ENCODE measurements at regions not wholly inside any gene's neighbourhood (a gene's known extent, or its start where the extent isn't known, plus 50 kb on each side); places are given as distances from the start of the nearest gene placed in this dataset.

DNA sequence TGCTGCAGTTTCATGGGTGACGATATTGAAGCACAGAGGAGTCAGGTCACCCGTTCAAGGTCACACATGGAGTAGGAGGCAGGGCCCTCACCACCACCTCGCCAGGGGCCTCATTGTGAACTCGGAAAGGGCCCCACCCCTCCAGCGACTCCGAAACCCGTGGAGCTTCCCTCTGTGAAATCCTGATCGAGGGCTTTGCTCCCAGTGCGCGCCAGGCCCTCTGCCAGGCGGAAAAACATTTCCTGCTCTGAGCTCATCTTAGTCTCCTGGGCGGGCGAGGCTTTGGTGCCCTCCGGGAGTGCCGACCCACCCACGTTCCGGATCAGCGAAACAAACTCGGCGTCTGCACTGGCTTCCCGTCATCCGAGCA lies 75.0 kb upstream of the FCN1 start:
- H3K9me3 ChIP-seq (ENCODE audit: control insufficient read depth in 2 of 2, insufficient read depth in 1 of 2, low read length in 1 of 2): peaks cover 0 to 4% of the 10 kb centered on the region in 2 donors

DNA sequence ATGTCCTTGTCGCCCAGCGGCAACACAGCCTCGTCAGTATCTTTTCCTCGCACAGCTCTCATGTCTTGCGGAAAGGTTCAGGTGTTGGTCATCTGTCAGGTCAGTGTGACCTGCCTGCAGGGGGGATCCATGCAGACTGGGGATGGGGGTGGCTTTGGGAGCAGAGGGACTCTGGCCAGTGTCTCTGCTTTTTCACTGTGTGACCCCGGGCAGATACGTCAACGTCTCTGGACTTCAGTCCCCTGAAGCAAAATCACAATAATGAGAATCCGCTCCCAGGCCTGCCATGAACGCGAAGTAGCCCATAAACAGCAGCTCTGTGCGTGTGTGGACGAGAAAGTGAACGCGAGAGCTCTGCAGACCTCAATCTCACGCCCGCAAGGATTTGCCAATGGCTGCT lies 75.7 kb upstream of the FCN1 start:
- Histone ChIP-seq H3K27me3 (ENCODE audit: control insufficient read depth in 2 of 2, insufficient read depth in 1 of 2, low read length in 1 of 2) (no peaks in the 10 kb centered on the region), H3K27ac (ENCODE audit: low read depth in 1 of 2, low read length in 1 of 2) (no peak overlapping the region), H3K4me3 (ENCODE audit: low read length in 2 of 2) (no peak overlapping the region), H3K36me3 (ENCODE audit: control insufficient read depth in 2 of 2, insufficient read depth in 2 of 2, low read length in 1 of 2) (no peaks in the 10 kb centered on the region), H3K9me3 (ENCODE audit: control insufficient read depth in 2 of 2, insufficient read depth in 1 of 2, low read length in 1 of 2) (peaks cover 0 to 4% of the 10 kb centered on the region in 2 donors), H3K4me1 (ENCODE audit: control insufficient read depth in 2 of 2, insufficient read depth in 2 of 2, low read length in 2 of 2) (no peaks in the 10 kb centered on the region)
- no peak for DNase-seq (ENCODE audit: low read depth in 6 of 9, low spot score in 9 of 9)
- WGBS: 94% methylated on average over 17 of the region's 17 CpGs

More for the DNA sequence above, 75.0 kb upstream of the FCN1 start:
- peak overlapping the region in 1 of 2 donors; percentile 46 for H3K27ac ChIP-seq (ENCODE audit: low read depth in 1 of 2, low read length in 1 of 2)
- H3K4me1 ChIP-seq (ENCODE audit: control insufficient read depth in 2 of 2, insufficient read depth in 2 of 2, low read length in 2 of 2): no peaks in the 10 kb centered on the region
- no peak overlapping the region for H3K4me3 ChIP-seq (ENCODE audit: low read length in 2 of 2)
- H3K36me3 ChIP-seq (ENCODE audit: control insufficient read depth in 2 of 2, insufficient read depth in 2 of 2, low read length in 1 of 2): no peaks in the 10 kb centered on the region
- DNase-seq (ENCODE audit: low read depth in 6 of 9, low spot score in 9 of 9): no peak
- WGBS: 85% methylated on average over 22 of the region's 22 CpGs
- H3K27me3 ChIP-seq (ENCODE audit: control insufficient read depth in 2 of 2, insufficient read depth in 1 of 2, low read length in 1 of 2): no peaks in the 10 kb centered on the region

DNA sequence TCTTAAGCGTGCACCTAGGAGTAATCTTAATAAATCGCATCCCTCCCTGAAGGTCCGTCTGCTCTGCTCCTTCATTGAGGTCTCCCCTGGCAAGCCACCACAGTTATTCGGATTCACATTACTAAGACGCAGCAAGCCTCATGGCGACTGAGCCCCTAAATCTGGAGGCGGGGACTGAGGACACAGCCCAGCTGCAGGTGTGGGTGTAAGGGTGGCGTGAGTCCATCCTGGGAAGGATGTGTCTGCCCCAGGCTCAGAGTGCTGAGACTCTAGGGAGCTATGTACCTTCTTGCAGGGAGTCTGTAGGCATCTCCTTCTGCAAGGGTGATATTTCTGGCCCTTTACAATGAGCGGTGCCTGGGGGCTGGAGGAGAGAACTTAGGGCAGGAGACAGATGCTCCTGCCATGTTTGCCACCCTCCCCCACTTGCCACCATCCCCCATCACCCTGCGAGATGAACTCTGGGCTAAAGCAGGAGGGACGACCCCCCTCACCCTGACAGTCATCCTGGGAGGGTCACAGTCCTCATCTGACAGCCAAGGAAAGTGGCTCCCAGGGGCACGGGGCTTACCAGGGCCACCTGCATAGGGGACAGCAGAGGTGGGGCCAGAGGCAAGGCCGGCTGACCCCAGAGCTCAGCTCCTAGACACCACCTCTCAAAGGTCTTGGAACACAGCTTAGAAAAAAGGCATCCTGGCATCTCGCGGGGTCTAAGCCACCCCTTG lies 76.4 kb upstream of the FCN1 start:
- peaks cover 0 to 2% of the 10 kb centered on the region in 2 donors for H3K9me3 ChIP-seq (ENCODE audit: control insufficient read depth in 2 of 2, insufficient read depth in 1 of 2, low read length in 1 of 2)
- no peak overlapping the region for H3K4me3 ChIP-seq (ENCODE audit: low read length in 2 of 2)
- 89% methylated on average over 15 of the region's 15 CpGs for WGBS
- no peaks in the 10 kb centered on the region for H3K4me1 ChIP-seq (ENCODE audit: control insufficient read depth in 2 of 2, insufficient read depth in 2 of 2, low read length in 2 of 2)
- H3K36me3 ChIP-seq (ENCODE audit: control insufficient read depth in 2 of 2, insufficient read depth in 2 of 2, low read length in 1 of 2): no peaks in the 10 kb centered on the region
- H3K27ac ChIP-seq (ENCODE audit: low read depth in 1 of 2, low read length in 1 of 2): no peak overlapping the region
- no peak for DNase-seq (ENCODE audit: low read depth in 6 of 9, low spot score in 9 of 9)
- no peaks in the 10 kb centered on the region for H3K27me3 ChIP-seq (ENCODE audit: control insufficient read depth in 2 of 2, insufficient read depth in 1 of 2, low read length in 1 of 2)

DNA sequence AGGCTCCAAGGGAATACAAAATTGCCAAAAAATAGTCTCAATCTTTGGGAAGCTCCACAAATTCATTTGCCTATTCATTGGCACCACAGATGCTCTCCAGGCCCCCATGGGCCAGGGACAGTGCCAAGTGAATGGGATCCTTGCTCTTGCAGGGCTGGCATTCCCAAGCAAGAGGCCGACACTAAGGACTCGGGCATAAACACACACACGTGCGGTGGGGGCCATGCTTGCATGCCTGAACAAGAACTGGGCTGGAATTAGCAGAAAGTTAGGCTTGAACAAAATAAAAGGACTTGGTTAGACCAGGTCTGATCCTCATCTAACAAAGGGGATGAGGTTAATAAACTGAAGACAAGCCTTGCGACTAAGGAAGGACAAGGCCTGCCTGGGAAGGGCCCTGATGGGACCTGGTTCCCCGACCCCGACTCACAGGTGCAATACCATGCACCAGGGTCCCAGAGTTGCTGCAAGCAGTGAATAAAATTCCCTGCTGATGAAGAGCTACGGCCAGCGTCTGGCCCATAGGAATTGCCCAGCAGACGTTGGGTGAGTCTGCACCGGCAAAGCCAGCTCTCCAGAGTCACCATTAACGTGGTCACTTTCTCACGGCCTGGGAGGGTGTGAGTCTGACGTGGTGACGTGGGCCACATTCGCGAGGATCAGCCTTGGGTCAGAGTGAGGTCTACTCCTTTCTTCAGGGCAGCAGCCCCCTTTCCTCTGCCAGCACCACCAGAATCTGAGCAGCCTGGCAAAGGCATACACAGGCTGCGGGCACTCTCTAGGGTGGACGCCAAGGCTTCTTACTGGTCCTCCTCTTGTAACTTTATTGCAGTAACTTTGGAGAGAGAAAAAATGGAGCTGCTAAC lies 77.4 kb upstream of the FCN1 start:
- no peaks in the 10 kb centered on the region for H3K4me1 ChIP-seq (ENCODE audit: control insufficient read depth in 2 of 2, insufficient read depth in 2 of 2, low read length in 2 of 2)
- H3K27me3 ChIP-seq (ENCODE audit: control insufficient read depth in 2 of 2, insufficient read depth in 1 of 2, low read length in 1 of 2): no peaks in the 10 kb centered on the region
- H3K27ac ChIP-seq (ENCODE audit: low read depth in 1 of 2, low read length in 1 of 2): no peak overlapping the region
- no peak for DNase-seq (ENCODE audit: low read depth in 6 of 9, low spot score in 9 of 9)
- H3K36me3 ChIP-seq (ENCODE audit: control insufficient read depth in 2 of 2, insufficient read depth in 2 of 2, low read length in 1 of 2): no peaks in the 10 kb centered on the region
- no peak overlapping the region for H3K4me3 ChIP-seq (ENCODE audit: low read length in 2 of 2)
- WGBS: 96% methylated on average over 19 of the region's 19 CpGs
- peaks cover 0 to 9% of the 10 kb centered on the region in 2 donors for H3K9me3 ChIP-seq (ENCODE audit: control insufficient read depth in 2 of 2, insufficient read depth in 1 of 2, low read length in 1 of 2)

DNA sequence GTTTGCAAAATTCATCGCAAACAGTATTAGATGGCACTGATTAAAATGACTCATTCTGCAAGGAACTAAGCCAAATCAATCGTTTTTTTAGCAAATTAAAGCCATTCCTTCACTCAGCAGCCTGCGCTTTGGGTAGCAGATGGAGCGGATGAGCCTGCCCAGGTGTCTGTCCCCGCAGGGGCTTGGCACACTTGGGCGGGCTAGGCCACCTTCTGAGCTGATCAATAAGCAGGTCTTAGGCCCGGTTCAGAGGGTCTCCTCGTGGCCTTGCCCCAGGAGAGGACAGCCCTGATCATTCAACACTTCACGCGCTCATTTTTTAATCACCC lies 78.0 kb upstream of the FCN1 start:
- Histone ChIP-seq H3K36me3 (ENCODE audit: control insufficient read depth in 2 of 2, insufficient read depth in 2 of 2, low read length in 1 of 2) (no peaks in the 10 kb centered on the region), H3K9me3 (ENCODE audit: control insufficient read depth in 2 of 2, insufficient read depth in 1 of 2, low read length in 1 of 2) (peaks cover 0 to 9% of the 10 kb centered on the region in 2 donors), H3K4me1 (ENCODE audit: control insufficient read depth in 2 of 2, insufficient read depth in 2 of 2, low read length in 2 of 2) (no peaks in the 10 kb centered on the region), H3K27ac (ENCODE audit: low read depth in 1 of 2, low read length in 1 of 2) (no peak overlapping the region), H3K27me3 (ENCODE audit: control insufficient read depth in 2 of 2, insufficient read depth in 1 of 2, low read length in 1 of 2) (no peaks in the 10 kb centered on the region), H3K4me3 (ENCODE audit: low read length in 2 of 2) (no peak overlapping the region)
- no peak for DNase-seq (ENCODE audit: low read depth in 6 of 9, low spot score in 9 of 9)
- WGBS: 90% methylated on average over 10 of the region's 10 CpGs

DNA sequence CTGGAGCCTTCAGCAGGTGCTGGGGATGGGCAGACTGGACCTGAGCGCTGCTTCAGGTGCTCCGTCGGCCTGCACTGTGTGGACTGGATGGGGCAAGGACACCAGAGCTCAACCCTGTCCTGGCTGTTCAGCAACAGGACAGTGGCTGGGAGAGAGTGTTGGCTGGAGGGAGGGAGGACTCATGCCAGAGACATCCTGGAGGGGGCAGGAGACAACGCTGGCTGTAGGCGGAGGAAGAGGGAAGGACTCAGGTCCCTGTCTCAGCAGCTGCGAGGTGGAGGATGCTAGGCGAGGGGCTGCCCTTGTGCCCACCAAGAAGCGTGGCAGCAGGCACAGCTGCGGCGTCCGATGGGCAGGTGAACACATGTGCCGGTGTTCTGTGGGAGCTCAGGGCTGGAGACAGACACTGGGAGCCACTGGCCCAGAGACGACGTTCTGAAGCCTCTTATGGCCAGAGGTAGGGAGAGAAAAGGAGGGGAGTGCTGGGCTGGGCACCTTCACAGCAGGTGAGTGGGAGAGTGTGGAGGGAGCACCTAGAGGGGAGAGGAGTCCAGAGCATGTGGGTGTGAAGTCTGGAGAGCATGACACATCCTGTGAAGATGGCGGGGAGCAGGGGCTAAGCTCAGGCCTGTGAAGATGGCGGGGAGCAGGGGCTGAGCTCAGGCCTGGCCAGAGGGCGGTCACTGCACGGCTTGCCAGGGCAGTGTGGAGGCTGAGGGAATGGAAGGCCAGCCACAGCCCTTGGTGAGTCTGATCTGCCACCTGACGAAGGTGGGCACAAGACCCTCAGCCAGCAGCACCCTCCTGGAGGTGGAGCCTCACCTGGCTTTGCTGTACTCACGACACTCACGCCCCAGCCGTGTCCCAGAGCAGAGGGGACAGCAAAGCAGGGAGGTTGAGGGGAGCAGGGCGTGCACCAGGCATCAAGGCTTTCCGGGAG lies 79.1 kb upstream of the FCN1 start:
- no peak overlapping the region for H3K27ac ChIP-seq (ENCODE audit: low read depth in 1 of 2, low read length in 1 of 2)
- no peaks in the 10 kb centered on the region for H3K4me1 ChIP-seq (ENCODE audit: control insufficient read depth in 2 of 2, insufficient read depth in 2 of 2, low read length in 2 of 2)
- no peaks in the 10 kb centered on the region for H3K36me3 ChIP-seq (ENCODE audit: control insufficient read depth in 2 of 2, insufficient read depth in 2 of 2, low read length in 1 of 2)
- no peak for DNase-seq (ENCODE audit: low read depth in 6 of 9, low spot score in 9 of 9)
- H3K4me3 ChIP-seq (ENCODE audit: low read length in 2 of 2): no peak overlapping the region
- WGBS: 92% methylated on average over 24 of the region's 24 CpGs
- peaks cover 1 to 19% of the 10 kb centered on the region in 2 donors for H3K9me3 ChIP-seq (ENCODE audit: control insufficient read depth in 2 of 2, insufficient read depth in 1 of 2, low read length in 1 of 2)
- no peaks in the 10 kb centered on the region for H3K27me3 ChIP-seq (ENCODE audit: control insufficient read depth in 2 of 2, insufficient read depth in 1 of 2, low read length in 1 of 2)

DNA sequence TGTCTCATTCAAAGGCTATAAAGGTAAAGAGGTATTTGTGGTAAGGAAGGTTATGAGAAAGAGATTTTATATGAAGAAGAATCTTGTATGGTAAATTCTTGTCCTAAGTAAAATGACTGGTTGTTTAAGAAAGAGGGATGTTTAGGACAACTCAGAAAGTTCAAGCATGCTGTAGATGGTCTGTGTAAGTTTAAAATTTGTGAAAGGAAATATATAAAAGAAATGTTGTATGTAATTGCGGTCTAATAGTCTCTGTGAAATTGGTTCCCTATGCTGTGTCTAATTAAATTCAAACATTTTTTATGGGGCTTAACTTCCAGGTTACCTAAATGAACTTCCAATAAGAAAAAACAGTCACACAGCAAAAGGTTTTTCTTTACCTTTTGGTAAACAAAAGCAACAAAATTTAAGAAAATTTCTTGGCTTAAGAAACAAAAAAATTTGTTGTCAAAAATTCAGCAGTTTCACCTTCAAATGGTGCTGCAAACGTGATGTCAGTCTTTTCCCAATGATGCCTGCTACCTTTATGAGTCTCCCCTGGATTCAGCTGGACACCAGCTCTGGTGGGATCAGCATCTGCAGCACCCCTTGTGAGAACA lies 83.0 kb upstream of the FCN1 start:
- Histone ChIP-seq H3K4me1 (ENCODE audit: control insufficient read depth in 2 of 2, insufficient read depth in 2 of 2, low read length in 2 of 2) (no peaks in the 10 kb centered on the region), H3K36me3 (ENCODE audit: control insufficient read depth in 2 of 2, insufficient read depth in 2 of 2, low read length in 1 of 2) (no peaks in the 10 kb centered on the region), H3K9me3 (ENCODE audit: control insufficient read depth in 2 of 2, insufficient read depth in 1 of 2, low read length in 1 of 2) (peaks cover 1 to 19% of the 10 kb centered on the region in 2 donors), H3K27me3 (ENCODE audit: control insufficient read depth in 2 of 2, insufficient read depth in 1 of 2, low read length in 1 of 2) (no peaks in the 10 kb centered on the region), H3K27ac (ENCODE audit: low read depth in 1 of 2, low read length in 1 of 2) (no peak overlapping the region), H3K4me3 (ENCODE audit: low read length in 2 of 2) (no peak overlapping the region)
- 57% methylated on average over 2 of the region's 2 CpGs for WGBS
- no peak for DNase-seq (ENCODE audit: low read depth in 6 of 9, low spot score in 9 of 9)

DNA sequence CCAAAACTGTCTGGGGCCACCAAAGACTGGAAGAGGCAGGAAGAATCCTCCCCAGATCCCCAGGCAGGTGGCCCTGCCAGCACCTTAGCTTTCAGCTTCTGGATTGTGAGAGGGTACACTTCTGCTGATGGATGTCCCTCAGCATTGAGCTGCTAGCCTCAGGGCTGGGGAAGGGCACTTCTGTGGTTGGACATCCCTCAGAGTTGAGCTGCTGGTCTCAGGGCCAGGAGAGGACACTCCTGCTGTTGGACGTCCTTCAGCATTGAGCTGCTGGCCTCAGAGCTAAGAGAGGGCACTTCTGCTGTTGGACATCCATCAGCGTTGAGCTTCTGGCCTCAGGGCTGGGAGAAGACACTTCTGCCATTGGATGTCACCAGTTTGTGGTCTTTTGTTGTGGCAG lies 83.8 kb upstream of the FCN1 start:
- Histone ChIP-seq H3K36me3 (ENCODE audit: control insufficient read depth in 2 of 2, insufficient read depth in 2 of 2, low read length in 1 of 2) (no peaks in the 10 kb centered on the region), H3K4me3 (ENCODE audit: low read length in 2 of 2) (no peak overlapping the region), H3K9me3 (ENCODE audit: control insufficient read depth in 2 of 2, insufficient read depth in 1 of 2, low read length in 1 of 2) (peaks cover 1 to 19% of the 10 kb centered on the region in 2 donors), H3K27ac (ENCODE audit: low read depth in 1 of 2, low read length in 1 of 2) (no peak overlapping the region), H3K4me1 (ENCODE audit: control insufficient read depth in 2 of 2, insufficient read depth in 2 of 2, low read length in 2 of 2) (no peaks in the 10 kb centered on the region), H3K27me3 (ENCODE audit: control insufficient read depth in 2 of 2, insufficient read depth in 1 of 2, low read length in 1 of 2) (no peaks in the 10 kb centered on the region)
- no peak for DNase-seq (ENCODE audit: low read depth in 6 of 9, low spot score in 9 of 9)
- WGBS: 88% methylated on average over 2 of the region's 2 CpGs

Data from thymus (tissue), 11 donors.